Fibroblast of gingiva (primary cell): ENCODE measurements at regions not wholly inside any gene's neighbourhood (a gene's known extent, or its start where the extent isn't known, plus 50 kb on each side); places are given as distances from the start of the nearest gene placed in this dataset.

Source experiments
- DNase-seq: peaks from one replicate; pipeline ENCODE4 v3.0.0-alpha.2; 2011; ENCODE audit warnings: low read depth

DNA sequence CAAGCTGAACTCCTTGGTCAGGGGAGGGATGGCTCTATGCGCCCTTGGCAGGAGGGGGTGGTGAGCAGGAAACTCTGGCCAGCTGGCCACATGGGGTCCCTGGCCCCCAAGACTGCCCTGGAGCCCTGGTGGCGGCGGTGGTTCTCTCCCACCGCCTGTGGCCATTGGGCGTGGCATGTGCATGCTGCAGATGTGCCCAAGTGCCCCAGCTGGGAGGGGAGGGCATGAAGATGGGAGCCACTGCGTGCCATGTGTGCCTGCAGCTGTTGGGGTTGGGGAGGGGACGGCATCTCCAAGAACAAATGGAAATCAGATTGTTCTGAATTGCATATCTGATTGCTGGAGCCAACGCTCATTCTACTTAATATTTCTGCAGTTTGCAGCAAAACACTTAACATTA lies 115.7 kb upstream of the IGF1 start:
- DNase-seq, result no peak

DNA sequence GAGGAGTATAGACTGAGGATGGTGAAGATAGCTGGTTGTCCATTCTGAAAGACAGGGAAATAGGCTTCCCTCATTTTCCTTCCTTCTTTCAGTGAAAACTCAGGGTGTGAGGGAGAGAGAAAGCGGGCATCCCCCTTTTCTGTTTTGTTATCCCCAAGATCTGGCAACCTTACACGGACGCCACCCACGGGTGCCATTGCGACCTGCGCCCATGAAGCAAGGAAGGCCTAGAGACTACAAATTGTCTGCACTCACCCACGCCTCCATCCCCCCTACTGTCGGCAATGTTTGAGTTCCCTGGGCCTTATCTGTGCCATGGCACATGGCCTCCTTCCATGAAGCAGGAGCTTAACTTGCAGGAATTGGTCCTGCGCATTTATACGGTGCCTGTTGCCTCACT lies 115.0 kb upstream of the IGF1 start:
- no peak for DNase-seq

DNA sequence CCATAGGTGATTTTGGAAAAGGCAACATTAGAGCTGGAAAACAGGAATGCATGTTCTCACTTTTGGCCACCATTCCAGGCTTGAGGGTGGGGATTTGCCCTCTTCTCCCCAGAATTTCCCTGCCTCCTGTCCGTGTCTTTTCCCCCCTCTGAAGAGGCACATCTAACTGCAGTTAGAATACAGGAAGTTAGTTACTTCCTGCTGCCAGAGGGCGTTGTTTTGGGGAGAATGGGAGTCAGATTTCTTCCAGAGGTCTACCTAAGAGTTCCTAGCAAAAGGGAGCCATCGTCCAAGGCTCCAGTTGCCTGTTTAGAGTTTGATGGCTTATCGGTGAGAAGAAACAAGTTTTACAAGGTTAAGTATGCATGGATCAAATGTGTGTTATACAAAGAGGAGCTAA lies 112.8 kb upstream of the IGF1 start:
- no peak for DNase-seq

DNA sequence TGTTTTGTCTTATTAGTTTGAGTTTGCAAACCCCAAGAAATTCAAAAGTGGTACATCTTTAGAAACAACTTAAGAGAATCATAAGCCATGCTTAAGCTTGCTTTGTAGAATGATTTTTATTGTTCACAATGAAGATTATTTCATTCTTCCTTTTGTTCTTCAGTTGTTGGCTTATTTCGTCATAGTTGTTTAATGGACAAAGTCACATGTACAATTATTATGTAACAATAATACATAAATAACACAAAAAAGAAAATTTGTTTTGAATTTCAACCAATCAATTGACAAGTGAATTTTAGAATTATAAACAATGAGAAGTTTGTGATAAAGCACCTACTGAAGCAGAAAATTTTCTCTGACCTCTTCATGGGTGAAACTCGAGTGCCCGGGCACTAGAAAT lies 111.8 kb upstream of the IGF1 start:
- no peak for DNase-seq

DNA sequence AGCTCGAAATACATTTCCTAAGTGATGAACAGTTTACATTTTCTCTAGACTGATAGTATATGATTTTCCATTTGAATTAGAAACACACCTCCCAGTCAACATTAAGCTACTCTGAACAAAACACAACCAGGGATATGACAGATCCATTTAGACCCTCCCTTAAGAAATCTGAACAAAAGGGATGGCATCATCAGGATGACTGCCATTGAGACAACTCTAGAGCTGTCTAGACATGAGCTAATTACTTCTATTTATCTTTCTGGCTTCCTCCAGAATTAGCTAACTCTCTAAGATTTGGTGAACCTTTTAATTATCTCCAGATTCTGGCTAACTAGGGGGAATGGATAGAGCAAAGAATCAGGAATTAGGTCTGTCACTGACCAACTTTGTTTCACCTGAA lies 92.9 kb upstream of the IGF1 start:
- no peak for DNase-seq

DNA sequence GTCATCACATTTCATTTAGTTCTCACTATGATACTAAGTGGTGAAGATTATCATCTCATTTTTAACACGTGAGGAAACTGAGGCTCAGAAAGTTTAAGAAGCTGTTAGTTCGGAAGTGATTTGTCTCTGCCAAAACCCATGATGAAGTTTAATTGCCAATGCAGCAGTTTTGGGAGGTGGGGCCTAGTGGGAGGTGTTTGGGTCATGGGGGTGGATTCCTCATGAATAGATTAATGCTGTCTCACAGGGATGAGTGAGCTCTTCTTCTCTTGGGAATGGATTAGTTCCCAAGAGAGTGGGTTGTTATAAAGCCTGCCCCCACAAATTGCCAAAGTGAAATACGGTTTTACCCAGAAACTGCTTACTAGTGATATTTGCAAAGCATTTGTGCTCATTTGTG lies 91.5 kb upstream of the IGF1 start:
- no peak for DNase-seq

DNA sequence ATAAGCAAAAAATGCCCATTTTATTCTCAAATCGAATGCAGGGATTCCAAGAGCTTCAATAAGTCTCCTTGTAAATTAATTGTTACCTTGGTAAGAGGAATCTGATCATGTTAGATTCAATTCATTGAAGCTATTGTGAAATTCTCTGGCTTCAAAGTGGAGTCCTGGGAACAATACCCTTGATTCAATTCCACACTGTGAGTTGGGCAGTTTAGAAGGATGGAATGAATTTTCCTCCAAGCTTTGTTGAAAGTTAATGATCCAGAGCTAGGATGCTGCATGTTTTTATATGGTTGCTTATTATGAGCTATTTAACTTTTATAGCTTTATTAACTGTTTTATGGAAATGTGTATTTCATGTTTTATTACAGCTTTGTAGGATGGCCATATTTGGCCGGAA lies 89.9 kb upstream of the IGF1 start:
- DNase-seq, result no peak

DNA sequence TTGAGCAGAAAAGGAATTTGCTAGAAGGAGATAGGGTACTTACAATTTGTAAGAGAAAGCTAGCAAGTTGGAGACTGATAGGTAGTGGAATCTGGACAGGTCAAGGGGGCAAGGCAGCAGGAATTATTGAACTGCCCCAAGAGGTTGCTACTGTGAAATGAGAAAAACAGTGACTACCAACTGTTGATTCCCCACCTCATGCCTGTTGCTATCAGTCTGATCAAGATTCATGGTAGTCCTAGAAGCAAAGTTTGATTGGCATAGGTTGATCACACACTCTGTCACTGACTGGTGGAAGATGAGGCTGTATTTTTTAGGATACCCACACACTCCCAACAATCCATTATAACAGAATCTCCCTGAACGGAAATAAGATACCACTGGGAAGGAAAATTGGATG lies 89.4 kb upstream of the IGF1 start:
- no peak for DNase-seq

DNA sequence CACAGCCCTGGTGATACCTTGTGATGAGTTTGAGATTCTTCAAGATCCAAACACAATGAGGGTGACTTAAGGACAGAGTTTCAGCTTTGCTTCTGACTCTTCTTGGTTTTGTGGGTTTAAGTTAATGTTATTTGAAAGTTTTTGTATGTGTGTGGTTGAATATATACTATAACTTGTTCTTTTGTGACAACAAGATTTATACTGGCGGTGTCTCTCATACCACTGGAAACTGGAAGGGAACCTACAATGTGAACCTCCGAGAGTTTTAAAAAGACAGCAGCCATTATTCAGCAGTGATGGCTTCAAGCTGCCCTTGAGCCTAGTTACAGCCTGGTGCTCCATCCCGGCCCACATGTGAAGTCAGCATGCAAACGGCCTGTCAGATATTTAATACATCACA lies 87.9 kb upstream of the IGF1 start:
- no peak for DNase-seq

DNA sequence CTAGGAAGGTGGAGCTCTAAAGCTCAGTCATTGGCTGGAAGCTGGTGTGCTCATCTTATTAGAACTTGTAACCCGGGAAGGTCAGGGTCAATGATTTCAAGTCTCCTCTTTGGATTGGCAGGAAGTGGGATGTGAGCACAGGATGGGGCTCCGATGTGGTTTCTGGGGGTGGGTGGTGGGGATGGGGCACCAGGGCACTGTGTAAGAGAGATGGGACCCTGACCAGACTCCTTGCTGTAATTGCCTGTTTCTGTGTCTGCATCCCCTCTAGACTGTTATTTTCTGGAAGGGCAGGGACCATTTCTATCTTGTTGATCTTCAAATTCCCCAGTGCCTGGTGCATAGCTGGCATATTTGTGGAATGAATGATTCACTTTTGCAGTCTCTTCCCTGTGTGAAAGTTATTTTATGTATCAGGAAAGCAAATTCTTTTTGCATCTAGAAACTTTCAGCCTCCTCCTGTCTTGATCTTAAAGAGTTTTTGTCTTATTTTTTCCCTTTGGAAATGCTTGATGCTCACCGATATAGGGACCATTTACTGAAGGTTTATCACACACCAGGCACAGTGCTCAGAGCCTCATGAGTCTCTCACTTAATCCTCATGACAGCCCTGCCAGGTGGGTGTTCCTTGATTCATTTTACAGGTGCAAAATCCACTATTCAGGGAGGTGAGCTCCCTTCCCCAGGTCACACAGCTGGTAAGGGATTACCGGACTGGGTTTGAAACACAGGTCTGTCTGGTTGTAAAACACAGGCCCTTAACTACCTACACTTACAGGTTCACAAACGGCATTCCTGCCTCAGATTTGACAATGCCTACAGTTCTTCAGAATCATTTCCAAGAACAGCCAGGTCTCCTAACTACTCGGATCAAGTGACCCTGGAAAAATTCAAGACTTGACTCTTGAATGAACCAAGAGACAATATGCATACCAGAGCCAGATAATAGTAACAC lies 86.9 kb upstream of the IGF1 start:
- DNase-seq, result peak; percentile 31

DNA sequence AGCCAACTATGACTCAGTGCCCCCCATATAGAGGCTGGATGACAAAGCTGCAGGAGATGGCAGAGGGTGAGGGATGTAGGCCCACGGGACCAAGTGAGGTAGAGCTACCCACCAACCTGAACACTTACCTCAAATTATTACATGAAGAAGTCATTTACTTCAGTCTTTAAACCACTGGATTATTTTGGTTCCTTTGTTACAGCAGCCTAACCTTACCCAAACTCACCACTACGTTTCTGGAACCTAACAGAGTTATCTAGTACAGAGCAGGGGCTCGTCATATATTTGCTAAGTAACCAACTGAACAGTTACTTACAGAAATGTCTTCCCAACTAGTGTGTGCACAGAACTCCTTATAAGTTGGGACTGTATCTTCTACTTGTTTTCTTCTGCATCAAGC lies 85.2 kb upstream of the IGF1 start:
- DNase-seq, result no peak

DNA sequence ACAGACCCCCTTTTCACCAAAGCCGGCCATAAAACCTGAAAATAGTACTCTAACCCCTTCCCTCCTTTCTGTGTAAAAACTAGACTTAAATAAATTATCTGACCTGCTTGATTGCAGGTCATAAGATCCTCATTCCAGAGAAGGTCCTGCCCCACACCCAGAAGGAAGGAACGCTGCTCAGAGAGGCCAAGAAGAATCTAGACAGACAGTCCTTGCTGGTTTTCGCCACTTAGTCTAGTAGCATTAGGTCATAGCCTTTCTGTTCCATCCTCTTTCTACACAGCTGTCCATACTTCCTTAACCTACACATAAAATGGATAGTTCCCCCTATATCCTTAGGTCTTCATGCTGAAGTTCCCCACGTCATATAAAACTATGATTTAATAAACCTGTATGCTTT lies 83.7 kb upstream of the IGF1 start:
- DNase-seq, result no peak

DNA sequence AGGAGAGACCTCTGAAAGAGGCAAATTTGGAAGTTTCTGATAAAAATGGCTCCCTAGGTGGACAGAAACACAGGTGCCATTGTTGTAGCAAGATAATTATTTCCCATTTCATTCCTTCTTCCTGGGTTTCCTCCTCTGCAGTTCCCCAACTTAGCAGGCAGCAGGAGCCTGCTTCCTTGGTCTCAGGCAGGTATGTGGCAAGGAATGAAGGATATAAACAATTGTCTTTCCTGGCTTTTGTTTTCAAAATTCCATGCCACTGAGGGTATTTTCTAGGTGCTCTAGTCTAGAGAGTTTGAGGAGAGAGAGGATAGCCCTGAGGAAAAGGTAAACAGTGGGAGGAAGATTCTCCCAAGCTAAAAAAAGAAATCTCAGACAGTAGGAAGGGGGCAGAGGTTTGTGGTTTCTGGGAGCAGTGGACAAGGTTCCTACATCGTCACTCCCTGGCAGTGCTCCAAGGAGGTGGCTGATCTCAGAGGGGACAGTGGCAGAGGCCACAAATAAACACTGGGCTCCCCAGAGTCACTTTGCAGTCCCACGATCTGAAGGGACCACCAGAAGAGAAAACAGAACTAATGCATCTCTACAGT lies 82.6 kb upstream of the IGF1 start:
- no peak for DNase-seq

DNA sequence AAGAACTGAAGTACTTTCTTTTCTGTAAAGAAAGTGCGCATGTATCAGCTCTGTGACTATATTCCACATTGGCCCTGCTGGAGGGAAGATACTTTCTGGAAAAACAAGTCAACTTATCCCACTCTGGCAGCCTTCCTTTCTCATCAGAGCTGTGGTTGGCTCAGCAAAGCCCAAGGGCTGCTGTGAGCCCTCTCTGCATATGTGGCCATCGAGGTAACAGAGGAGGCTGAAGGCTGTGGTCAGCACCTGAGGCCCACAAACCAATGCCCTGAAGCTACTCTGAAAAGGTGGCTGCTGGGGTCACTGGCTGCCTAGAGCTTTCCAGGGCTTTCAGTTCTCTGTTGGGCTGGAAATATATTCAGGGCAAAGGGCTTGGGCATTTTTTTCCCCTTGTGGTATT lies 70.8 kb upstream of the IGF1 start:
- DNase-seq, result no peak

DNA sequence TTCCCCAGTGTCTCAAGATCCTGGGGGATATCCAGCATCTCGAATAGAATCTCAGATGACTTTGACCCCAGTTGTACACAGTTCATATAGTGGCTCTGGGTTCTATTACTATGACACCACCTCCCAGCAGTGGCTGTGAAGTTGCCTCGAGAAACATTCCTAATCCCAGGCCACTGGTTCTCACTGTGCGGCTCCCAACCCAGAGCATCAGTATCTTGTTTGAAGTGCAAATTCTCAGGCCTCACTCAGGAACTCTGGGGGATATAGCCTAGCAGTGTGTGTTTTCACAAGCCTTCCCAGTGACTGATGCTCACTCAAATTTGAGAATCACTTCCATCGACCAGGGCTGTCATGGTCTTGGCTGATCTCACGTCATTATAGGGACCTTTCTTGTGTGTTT lies 69.3 kb upstream of the IGF1 start:
- DNase-seq, result no peak

DNA sequence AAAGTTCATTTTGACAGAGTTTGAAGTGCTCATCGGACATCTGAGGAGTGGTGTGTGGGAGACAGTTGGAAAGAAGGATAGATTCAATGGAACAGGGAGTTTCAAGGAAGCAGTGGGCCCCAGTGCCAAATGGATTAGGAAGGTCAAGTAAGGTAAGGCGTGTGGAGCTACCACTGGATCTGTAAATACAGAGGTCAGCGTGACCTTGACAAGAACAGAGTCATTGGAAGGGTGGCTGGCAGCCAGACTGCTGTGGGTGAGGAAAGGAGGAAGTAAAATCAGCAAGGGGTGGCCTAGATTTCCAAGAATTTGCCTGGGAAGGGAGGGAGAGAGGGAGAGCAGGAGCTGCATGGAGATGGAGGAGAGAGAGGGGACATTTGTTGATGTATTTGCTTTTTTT lies 68.2 kb upstream of the IGF1 start:
- DNase-seq, result no peak

DNA sequence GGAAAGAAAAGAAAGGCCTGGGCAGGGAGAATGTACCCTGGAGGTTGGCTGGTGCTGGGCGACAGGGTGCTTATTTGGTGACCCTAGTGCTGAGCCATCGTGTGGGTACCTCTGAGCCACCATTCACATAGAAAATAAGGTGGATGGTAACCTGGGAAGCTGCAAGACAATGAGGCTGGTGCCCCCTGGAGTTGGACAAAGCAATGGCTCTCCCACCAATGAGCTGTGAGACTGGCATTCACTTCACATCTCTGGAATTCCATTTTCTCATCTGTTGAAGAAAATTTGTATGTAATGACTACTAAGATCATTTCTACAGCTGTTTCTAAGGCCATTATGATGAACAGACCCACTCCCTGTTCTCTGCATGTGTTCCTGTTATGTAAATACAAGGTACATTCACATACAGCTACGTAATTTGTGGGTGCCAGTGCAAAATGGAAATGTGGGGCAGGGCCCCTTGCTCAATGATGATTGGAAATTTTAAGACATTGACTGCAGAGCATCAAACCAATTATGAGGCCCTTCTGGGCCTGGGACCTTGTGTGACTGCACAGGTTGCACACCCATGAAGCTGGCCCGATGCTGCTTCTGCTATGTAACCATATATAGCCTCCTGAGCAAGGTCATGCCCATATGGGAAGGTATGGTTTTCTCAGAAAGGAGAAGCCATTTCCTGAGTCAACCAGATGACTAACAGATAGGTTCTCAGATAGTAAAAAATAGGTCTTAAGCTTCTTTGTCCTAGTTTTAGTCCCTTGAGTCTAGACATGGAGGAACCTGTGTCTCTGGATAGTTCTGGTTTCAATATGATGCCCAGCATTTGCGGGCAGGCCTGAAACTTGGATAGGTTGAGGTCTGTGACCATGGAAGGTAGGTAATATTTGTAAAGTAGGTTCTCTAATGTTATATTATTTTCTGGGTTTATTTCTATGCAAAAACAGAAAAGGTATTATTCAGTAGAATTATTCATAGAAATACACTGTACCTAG lies 63.4 kb upstream of the IGF1 start:
- DNase-seq, result no peak

DNA sequence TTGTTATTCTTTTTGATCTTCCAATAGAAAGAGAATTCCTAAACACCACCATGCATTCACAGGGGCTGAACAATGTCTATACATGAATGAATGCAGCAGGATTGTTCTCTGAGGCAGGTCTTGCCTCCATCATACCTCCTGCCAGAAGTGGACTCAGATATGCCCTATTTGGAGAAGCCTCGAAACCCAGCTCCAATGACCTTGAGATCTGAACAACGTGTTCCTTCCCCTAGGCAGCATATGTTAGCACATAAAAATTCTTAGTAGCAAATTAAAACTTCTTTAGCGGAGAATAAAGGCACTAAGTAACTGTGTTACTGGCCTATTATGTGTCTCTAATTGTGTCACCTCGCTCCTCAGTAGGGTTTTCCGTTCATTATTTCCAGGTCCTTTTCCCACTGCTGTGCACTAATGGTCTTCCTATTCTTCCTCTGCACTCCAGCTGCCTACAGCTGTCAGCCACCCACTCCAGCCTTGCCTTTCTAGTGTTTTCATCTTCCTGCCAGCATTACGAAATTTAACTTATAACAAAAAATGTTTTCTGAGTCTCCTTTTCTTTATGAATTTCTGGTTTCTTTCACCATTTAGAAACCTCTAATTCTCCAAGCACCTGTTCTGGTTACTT lies 62.6 kb upstream of the IGF1 start:
- no peak for DNase-seq

DNA sequence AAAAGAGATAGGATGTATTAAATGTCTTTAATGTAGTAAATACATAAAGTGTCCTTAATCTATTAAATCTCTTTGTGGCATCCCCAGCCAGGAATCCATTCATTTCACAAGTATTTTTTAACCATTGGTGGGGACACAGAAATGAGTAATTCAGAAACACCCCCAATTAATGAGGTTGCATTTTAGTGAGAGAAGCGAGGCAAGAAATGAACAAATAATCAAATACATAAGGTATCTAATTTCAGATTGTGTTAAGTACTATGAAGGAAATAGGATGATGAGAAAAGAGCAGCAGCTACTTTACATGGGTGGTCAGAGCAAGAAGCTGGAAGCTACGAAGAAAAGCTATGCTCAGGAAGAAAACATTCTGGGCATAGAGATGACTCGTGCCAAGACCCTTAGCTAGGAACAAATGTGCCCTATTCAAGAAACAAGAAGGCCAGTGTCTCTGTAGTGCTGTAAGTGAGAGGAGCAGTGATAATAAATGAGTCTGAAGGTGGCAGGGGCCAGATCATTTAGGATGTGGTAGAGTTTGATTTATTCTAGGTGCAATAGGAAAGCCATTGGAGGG lies 60.5 kb upstream of the IGF1 start:
- DNase-seq, result no peak

DNA sequence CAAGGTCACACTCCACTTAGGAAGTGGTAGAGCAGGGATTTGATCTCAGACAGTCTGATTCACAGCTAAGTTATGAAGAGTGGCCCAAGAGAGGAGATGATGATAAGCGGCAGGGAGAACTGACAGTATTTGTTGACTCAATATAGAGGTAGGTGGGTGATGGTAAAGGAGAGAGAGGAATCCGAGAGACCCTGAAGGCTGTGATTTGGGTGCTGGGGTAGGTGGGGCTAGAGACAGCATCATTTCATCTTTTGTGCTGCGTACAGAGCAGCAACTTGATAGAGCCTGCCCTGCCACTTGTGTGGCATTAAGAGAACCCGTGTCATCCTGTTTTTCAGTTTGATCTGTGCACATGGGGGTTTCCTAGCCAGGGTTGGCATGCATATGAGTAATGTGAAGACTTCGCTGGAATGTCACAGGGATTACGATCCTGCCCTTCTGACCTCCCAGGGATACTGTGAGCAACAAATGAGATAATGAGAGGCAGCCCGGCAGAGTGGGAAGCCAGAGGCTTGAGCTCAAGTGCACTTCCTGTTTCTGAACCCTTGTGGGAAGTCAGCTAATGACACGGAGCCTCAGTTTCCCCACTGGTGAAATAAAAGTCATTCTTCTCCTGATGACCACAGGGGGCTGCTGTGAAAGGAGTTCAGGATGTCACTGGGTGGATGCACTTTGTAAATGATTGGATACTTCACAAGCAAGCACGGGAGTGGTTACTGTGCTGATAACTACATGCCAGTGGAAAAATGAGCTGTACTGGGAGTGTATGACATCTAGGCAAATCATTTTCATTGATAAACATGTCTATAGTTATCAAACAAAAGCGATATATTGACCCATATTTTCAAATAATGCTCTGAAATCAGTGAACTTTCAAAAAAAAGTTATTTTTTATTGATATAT lies 59.5 kb upstream of the IGF1 start:
- peak; percentile 32 for DNase-seq

DNA sequence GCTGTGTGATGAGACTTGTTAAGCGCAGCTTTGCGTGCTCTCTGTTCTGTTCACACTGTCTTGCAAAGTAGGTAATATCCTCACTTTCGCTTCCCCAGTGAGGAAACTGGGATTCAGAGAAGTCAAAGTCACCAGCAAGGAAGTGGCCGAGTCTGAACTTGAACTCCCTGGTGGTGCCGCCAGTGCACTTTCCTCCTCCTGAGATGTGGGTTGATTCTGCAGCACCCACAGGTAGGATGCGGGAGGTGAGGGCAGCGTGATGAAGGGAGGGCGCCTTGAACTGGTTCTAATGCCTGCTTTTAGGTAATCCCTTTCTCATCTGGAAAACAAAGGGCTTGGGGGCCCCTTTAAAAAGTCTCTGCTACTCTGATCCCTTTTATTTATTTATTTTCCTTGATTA lies 54.9 kb upstream of the IGF1 start:
- no peak for DNase-seq
